H1 (cell line): ENCODE measurements at regions not wholly inside any gene's neighbourhood (a gene's known extent, or its start where the extent isn't known, plus 50 kb on each side); places are given as distances from the start of the nearest gene placed in this dataset.
A peak's percentile ranks its signal among the peaks of the same experiment; 100 is the strongest.

ENCODE experiments used
- CTCF ChIA-PET: fragments of 300-600 bp; sonication (Branson Sonifier 250); formaldehyde crosslinking; loops from one replicate; lab custom pipeline; 2021; ENCODE audit not compliant: partially characterized antibody; lab: Charles Lee
- POLR2A ChIA-PET: fragments of 300-600 bp; sonication (Branson Sonifier 250); formaldehyde crosslinking; loops from one replicate; lab custom pipeline; 2021; ENCODE audit warnings: inconsistent platforms; ENCODE audit not compliant: partially characterized antibody; lab: Charles Lee
- DNase-seq, 2 experiments: peaks; one replicate each; pipeline versions ENCODE4 v3.0.0 to v3.0.0-alpha.2; 2010 to 2022; ENCODE audit warnings: low spot score in 2 of 2, low read depth in 1 of 2, mixed read lengths in 1 of 2
- FAIRE-seq: peaks from 2 replicates; lab custom pipeline; 2011; peaks lifted over from hg19 to GRCh38; lab: Jason Lieb, UNC
- H2AFZ ChIP-seq: 2 replicates; pipeline ENCODE4 v1.8.1; 2012; ENCODE audit warnings: low read length, inconsistent platforms
- H2AK5ac ChIP-seq: 2 replicates; pipeline ENCODE4 v1.6.1; 2013; ENCODE audit warnings: low read depth, low read length
- H2BK120ac ChIP-seq: replicated peaks from 2 replicates; pipeline ENCODE3; 2013; ENCODE audit warnings: low read depth, low read length, inconsistent platforms
- H2BK12ac ChIP-seq: 2 replicates; pipeline ENCODE4 v1.6.1; 2013; ENCODE audit warnings: low read depth, low read length
- H2BK15ac ChIP-seq: 2 replicates; pipeline ENCODE4 v1.6.1; 2013; ENCODE audit warnings: low read length
- H2BK20ac ChIP-seq: 2 replicates; pipeline ENCODE4 v1.6.1; 2013; ENCODE audit warnings: low read length
- H2BK5ac ChIP-seq: 2 replicates; pipeline ENCODE4 v1.6.1; 2013; ENCODE audit warnings: low read depth, low read length
- H3K14ac ChIP-seq: 2 replicates; pipeline ENCODE4 v1.6.1; 2013; ENCODE audit warnings: inconsistent platforms; ENCODE audit not compliant: insufficient read length
- H3K18ac ChIP-seq: 2 replicates; pipeline ENCODE4 v1.6.1; 2013; ENCODE audit warnings: low read length; ENCODE audit errors: extremely low read depth
- H3K23ac ChIP-seq: 2 replicates; pipeline ENCODE4 v1.6.1; 2013; ENCODE audit warnings: inconsistent platforms; ENCODE audit not compliant: insufficient read length
- H3K23me2 ChIP-seq: 2 replicates; pipeline ENCODE4 v1.6.1; 2013; ENCODE audit warnings: low read depth, low read length
- H3K27ac ChIP-seq: 2 replicates; pipeline ENCODE4 v1.6.1; 2011; ENCODE audit warnings: low read depth, low read length, inconsistent platforms
- H3K27me3 ChIP-seq, 4 experiments: replicated peaks in 1 of 4; 1 replicate in 1 of 4; 2 replicates in 3 of 4; pipeline versions ENCODE4 v1.6.1 to v1.8.1; 2011 to 2013; ENCODE audit warnings: low read length in 3 of 4, mild to moderate bottlenecking in 3 of 4, inconsistent platforms in 2 of 4, mixed read lengths in 2 of 4, moderate library complexity in 1 of 4; ENCODE audit not compliant: control insufficient read depth in 3 of 4, insufficient read depth in 3 of 4; ENCODE audit errors: extremely low read depth in 1 of 4
- H3K36me3 ChIP-seq, 4 experiments: 2 replicates each; pipeline versions ENCODE4 v1.6.1 to v1.8.1; 2011 to 2013; ENCODE audit warnings: mild to moderate bottlenecking in 4 of 4, low read length in 3 of 4, moderate library complexity in 2 of 4, control low read depth in 1 of 4, inconsistent platforms in 1 of 4; ENCODE audit not compliant: insufficient read depth in 4 of 4, control insufficient read depth in 2 of 4
- H3K4ac ChIP-seq: replicated peaks from 2 replicates; pipeline ENCODE3; 2013; ENCODE audit warnings: low read length, low read depth, mixed read lengths, inconsistent platforms; ENCODE audit not compliant: insufficient read length
- H3K4me1 ChIP-seq, 4 experiments: replicated peaks in 1 of 4; 1 replicate in 1 of 4; 2 replicates in 3 of 4; pipeline versions ENCODE4 v1.6.1 to v1.8.1; 2011 to 2013; ENCODE audit warnings: low read length in 3 of 4, inconsistent platforms in 2 of 4, mixed read lengths in 1 of 4; ENCODE audit not compliant: insufficient read depth in 4 of 4, control insufficient read depth in 3 of 4
- H3K4me2 ChIP-seq, 2 experiments: 2 replicates each; pipeline versions ENCODE4 v1.6.1 to v1.8.1; 2011 to 2013; ENCODE audit warnings: low read depth in 2 of 2, low read length in 2 of 2, control low read depth in 1 of 2, inconsistent platforms in 1 of 2, mild to moderate bottlenecking in 1 of 2; ENCODE audit not compliant: insufficient read depth in 1 of 2
- H3K4me3 ChIP-seq, 4 experiments: fragments of 200-600, 300-600 bp in 1 of 4; sonication (generic), shearing (Covaris generic), sonication (Bioruptor Twin) in 1 of 4; 2 replicates each; pipeline versions ENCODE4 v1.5.1 to v1.8.1; 2011 to 2016; ENCODE audit warnings: low read length in 4 of 4, low read depth in 3 of 4, control low read depth in 2 of 4, inconsistent platforms in 2 of 4, mild to moderate bottlenecking in 2 of 4, mixed read lengths in 1 of 4, moderate library complexity in 1 of 4; ENCODE audit not compliant: insufficient read depth in 2 of 4; ENCODE audit errors: extremely low read depth in 1 of 4
- H3K56ac ChIP-seq: replicated peaks from 2 replicates; pipeline ENCODE3; 2013; ENCODE audit warnings: low read depth, mild to moderate bottlenecking, mixed read lengths, low read length, inconsistent platforms; ENCODE audit not compliant: insufficient read length
- H3K79me1 ChIP-seq: 2 replicates; pipeline ENCODE4 v1.6.1; 2013; ENCODE audit warnings: low read depth, low read length, control low read depth
- H3K79me2 ChIP-seq, 2 experiments: 2 replicates each; pipeline versions ENCODE4 v1.6.1 to v1.8.1; 2012 to 2013; ENCODE audit warnings: low read length in 2 of 2, mild to moderate bottlenecking in 2 of 2, inconsistent platforms in 1 of 2; ENCODE audit not compliant: insufficient read depth in 2 of 2, control insufficient read depth in 1 of 2
- H3K9ac ChIP-seq, 4 experiments: replicated peaks in 1 of 4; 1 replicate in 1 of 4; 2 replicates in 3 of 4; pipeline versions ENCODE4 v1.6.1 to v1.8.1; 2011 to 2013; ENCODE audit warnings: low read depth in 3 of 4, low read length in 3 of 4, control low read depth in 2 of 4, mild to moderate bottlenecking in 2 of 4, moderate library complexity in 2 of 4, inconsistent platforms in 1 of 4; ENCODE audit errors: extremely low read depth in 1 of 4
- H3K9me3 ChIP-seq, 2 experiments: 2 replicates each; pipeline versions ENCODE4 v1.6.1 to v1.8.1; 2012 to 2013; ENCODE audit warnings: mild to moderate bottlenecking in 2 of 2, moderate library complexity in 2 of 2, control low read depth in 1 of 2, inconsistent platforms in 1 of 2, low read depth in 1 of 2, low read length in 1 of 2, mixed read lengths in 1 of 2; ENCODE audit not compliant: insufficient read depth in 2 of 2
- H4K20me1 ChIP-seq, 2 experiments: replicated peaks in 1 of 2; 2 replicates each; pipeline versions ENCODE3 to v1.8.1; 2011 to 2013; ENCODE audit warnings: inconsistent platforms in 2 of 2, low read length in 2 of 2, mild to moderate bottlenecking in 1 of 2; ENCODE audit not compliant: insufficient read depth in 2 of 2, control insufficient read depth in 1 of 2
- H4K5ac ChIP-seq: 2 replicates; pipeline ENCODE4 v1.6.1; 2013; ENCODE audit warnings: low read length, low read depth, mixed read lengths, inconsistent platforms; ENCODE audit not compliant: insufficient read length
- H4K8ac ChIP-seq: 2 replicates; pipeline ENCODE4 v1.8.0; 2013; ENCODE audit warnings: mild to moderate bottlenecking, moderate library complexity, low read length, inconsistent platforms; ENCODE audit not compliant: insufficient read depth; ENCODE audit errors: extremely low read depth
- H4K91ac ChIP-seq: replicated peaks from 2 replicates; pipeline ENCODE3; 2013; ENCODE audit warnings: low read length, mixed read lengths, inconsistent platforms; ENCODE audit not compliant: insufficient read length
- BRCA1 ChIP-seq: IDR thresholded peaks from 2 replicates; pipeline ENCODE4 v1.6.1; 2012; ENCODE audit warnings: low read depth, low read length, improper control_type of control experiment
- CBX5 ChIP-seq: fragments of 300-800, 300-1000 bp; sonication (generic); IDR thresholded peaks from 2 replicates; pipeline ENCODE4 v1.7.1; 2016; ENCODE audit warnings: antibody characterized with exemption, low read length, low read depth
- CREB1 ChIP-seq: IDR thresholded peaks from 2 replicates; pipeline ENCODE4 v1.6.1; 2012; ENCODE audit warnings: inconsistent platforms
- CTCF ChIP-seq, 3 experiments: IDR thresholded peaks; 1 replicate in 2 of 3; 2 replicates in 1 of 3; pipeline versions ENCODE4 v1.5.1 to v1.6.1; 2011; ENCODE audit warnings: low read length in 3 of 3, mild to moderate bottlenecking in 3 of 3, inconsistent platforms in 2 of 3, low read depth in 1 of 3, moderate library complexity in 1 of 3; ENCODE audit not compliant: insufficient read depth in 1 of 3; ENCODE audit errors: control extremely low read depth in 1 of 3
- WGBS, 2 experiments: shearing (Covaris generic) in 1 of 2; methylation state at CpG; one replicate each; pipeline versions ENCODE4 v1.1.6 to v1.1.7; 2013 to 2015; ENCODE audit warnings: low lambda C conversion rate in 2 of 2, mixed read lengths in 2 of 2, inconsistent platforms in 1 of 2, low coverage in 1 of 2, missing lambda C conversion rate in 1 of 2; ENCODE audit not compliant: insufficient replicate concordance in 2 of 2, insufficient coverage in 1 of 2, insufficient read length in 1 of 2; ENCODE audit errors: extremely low coverage in 1 of 2, missing lambda C conversion rate in 1 of 2; 5-methylcytosine and 5-hydroxymethylcytosine counted together

- POLR2A ChIA-PET = no interaction called here
- H2BK5ac ChIP-seq = no peak overlapping the region
- WGBS, 2 experiments = 94% methylated on average over 1 of the region's 1 CpG; no CpG with 5 or more reads in 1 of the 2 experiments
Observed at GRCh38 chr9:82247318-82247717, 258.7 kb downstream of the SPATA31D1 start.

More at GRCh38 chr9:82247318-82247717, 258.7 kb downstream of the SPATA31D1 start:
- Histone ChIP-seq H3K79me1 (no peaks in the 10 kb centered on the region), H3K14ac (no peak overlapping the region), H4K5ac (no peak overlapping the region), H3K27me3 (no peaks in the 10 kb centered on the region), H3K4me2 (no peak overlapping the region), H2BK12ac (no peak overlapping the region), H2AFZ (no peak overlapping the region), H4K20me1 (no peaks in the 10 kb centered on the region), H3K18ac (no peak overlapping the region), H3K79me2 (no peaks in the 10 kb centered on the region), H3K56ac (no peak overlapping the region), H2BK15ac (no peak overlapping the region), H4K8ac (no peak overlapping the region), H2BK20ac (no peak overlapping the region), H3K4me1 (no peaks in the 10 kb centered on the region), H3K9me3 (0 out of 4 replicates have a peak, but pooled peaks cover 0 to 3% of the 10 kb centered on the region in 2 experiments), H2AK5ac (no peak overlapping the region), H4K91ac (no peak overlapping the region), H3K36me3 (no peaks in the 10 kb centered on the region), H3K4ac (no peak overlapping the region), H3K9ac (no peak overlapping the region), H3K23ac (no peak overlapping the region), H3K4me3 (no peak overlapping the region), H3K27ac (no peak overlapping the region), H2BK120ac (no peak overlapping the region), H3K23me2 (no peaks in the 10 kb centered on the region; the same call in 1 of the 2 replicates)
- TF ChIP-seq CREB1 = no peak
- no peak for TF ChIP-seq BRCA1
- TF ChIP-seq CBX5 = no peak
- peak in 1 of 3 experiments; percentile 23; a peak in 1 of 4 replicates for TF ChIP-seq CTCF (IDR thresholded peaks at IDR 0.05; ENCODE audit: control extremely low read depth in 1 of 3, insufficient read depth in 1 of 3, low read depth in 1 of 3, low read length in 3 of 3)
- CTCF ChIA-PET = no interaction called here
- FAIRE-seq (no peak), DNase-seq (no peak)
